IPS DF 19.7 (cell line): ENCODE measurements at regions not wholly inside any gene's neighbourhood (a gene's known extent, or its start where the extent isn't known, plus 50 kb on each side); places are given as distances from the start of the nearest gene placed in this dataset.
"Not testable (repeated sequence)": the region's sequence is repeated elsewhere in the genome, so short reads cannot be mapped to it uniquely, and the experiment has no call there.

ENCODE experiments used
- DNase-seq: peaks from one replicate; pipeline ENCODE4 v3.0.0-alpha.2; 2013; ENCODE audit warnings: low read depth, low spot score

DNA sequence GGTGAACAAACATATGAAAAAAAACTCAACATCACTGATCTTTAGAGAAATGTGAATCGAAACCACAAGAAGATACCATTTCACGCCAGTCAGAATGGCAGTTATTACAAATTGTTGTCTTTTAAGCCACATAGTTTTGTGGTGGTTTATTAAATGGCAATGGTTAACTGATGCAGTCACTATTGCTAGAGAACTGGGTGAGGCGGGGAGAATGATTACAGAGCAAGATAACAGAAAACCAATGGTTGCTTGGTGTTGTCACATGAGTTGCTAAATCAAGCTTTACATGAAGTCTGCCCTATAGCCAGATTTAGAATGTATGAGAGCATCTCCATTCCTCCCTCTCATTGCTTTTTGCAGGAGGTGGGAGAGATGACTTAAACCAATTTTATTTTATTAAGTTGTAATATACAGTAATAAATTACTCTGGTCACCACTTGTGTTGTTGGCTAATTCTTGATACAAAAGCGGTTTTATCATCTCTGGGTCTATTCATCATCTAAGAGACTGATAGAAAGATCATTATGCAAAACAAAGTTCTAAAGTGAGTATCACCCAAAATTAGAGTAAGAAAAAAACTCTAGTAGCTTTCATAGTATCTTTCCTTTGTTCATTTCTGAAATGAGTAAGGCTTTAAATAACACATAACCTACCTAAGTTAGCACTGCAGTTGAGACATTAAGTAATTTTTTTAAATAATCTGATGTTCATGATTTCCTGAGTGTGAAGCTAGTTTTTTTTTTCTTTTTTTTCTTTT is 859.5 kb downstream of the STIM2 start:
- DNase-seq = no peak

DNA sequence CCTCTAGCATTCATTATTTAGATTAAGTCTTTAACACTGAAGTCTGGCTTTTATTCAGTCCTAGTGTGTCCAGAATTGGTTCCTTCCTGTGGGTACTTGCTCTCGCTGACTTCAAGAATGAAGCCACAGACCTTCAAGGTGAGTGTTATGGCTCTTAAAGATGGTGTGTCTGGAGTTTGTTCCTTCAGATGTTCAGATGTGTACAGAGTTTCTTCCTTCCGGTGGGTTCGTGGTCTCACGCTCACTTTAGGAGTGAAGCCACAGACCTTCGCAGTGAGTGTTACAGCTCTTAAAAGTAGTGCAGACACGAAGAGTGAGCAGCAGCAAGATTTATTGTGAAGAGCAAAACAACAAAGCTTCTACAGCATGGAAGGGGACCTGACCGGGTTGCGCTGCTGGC is 860.6 kb downstream of the STIM2 start:
- no peak for DNase-seq

GRCh38 chr4:27728892-27729291 is 868.3 kb downstream of the STIM2 start:
- DNase-seq = no peak

DNA sequence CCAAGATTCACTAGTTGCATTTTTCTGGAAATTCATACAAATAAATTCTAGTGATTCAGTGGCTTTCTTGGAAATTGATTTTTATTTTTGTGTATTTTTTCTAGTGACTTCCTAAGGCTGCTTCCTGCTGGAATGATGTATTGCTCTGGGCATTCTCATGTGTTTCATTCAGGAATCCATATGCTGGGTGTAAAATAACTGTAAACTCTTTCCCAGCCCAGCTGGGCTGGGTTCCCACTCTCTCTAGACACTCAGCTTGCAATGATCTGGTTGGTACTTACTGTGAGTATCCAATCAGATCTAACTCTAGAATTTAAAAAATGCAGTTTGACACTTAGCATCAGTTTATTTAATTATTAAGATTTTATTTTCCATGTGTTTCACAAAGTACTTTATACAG is 882.2 kb downstream of the STIM2 start:
- DNase-seq = no peak

DNA sequence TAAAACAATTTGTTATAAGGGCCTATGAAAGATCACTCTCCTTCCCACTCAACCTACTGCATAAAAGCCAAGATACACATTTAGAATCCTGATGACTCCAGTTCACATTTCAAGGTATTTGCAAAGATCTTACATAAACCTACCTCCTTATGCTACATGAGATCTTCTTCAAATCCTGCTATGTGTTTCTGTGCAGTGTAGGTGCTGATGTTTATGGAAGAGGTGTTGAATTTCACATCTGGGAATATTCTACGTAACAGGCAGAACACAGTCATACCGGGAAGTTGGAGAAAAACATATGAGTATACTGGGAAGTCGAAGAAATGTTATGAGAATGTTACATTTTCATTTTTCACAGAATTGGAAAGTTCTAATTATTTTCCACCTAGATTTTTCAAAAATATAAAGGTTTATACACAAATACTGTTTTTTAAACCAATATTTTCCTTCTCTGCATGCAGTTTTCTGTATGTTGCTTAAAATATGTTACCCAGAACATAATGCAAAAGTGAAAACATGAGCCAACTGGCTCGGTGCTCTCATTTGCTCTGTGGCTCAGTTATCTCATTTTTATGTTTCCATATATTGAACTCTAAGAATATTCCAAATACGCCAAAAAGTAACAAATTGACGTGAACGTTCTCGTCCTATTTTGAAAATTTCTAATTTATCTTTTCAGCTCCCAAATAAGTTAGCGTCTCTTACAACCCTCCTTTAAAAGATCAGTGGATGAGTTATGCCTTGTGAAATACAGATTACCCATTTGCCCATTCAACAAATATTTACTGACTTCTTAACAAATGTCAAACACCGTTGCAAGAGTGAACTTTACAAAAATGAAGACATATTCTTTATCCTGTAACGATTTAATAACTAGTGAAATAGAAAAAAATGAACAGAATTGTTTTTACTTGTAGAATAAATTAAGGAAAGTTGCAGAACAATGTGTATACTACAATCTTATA is 899.3 kb downstream of the STIM2 start:
- DNase-seq = no peak

DNA sequence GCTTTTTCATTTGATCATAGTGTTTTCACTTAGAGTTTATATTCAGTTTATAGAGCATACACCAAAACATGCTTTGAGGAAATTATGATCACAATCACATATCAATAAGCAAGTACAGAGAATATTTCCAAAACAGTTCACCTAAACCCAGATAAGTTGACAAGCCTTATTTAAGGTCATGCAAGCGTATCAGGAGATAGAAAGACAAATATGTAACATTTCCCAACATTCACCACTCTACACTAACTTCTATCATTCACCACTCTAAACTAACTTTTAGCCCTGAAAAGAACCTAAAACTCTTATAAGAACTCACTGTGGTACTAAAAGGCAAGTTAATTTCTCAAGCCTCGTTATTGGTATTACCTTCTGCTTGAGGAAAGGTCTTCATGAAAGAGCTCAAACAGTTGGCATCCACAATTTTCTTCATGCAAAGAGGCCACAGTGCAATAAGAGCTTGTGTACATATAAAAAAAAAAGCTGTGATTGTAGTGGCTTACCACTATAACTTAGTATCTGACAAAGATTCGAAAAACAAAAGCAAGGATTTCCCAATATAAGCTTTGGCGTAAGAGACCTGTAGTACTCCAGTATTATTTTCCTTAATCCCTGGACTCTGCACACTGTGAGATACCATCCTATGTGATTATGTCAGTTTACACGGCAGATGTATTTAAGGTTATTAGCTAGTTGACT is 903.3 kb downstream of the STIM2 start:
- no peak for DNase-seq

- no peak for DNase-seq
Observed at GRCh38 chr4:27764526-27764837, 903.8 kb downstream of the STIM2 start.

DNA sequence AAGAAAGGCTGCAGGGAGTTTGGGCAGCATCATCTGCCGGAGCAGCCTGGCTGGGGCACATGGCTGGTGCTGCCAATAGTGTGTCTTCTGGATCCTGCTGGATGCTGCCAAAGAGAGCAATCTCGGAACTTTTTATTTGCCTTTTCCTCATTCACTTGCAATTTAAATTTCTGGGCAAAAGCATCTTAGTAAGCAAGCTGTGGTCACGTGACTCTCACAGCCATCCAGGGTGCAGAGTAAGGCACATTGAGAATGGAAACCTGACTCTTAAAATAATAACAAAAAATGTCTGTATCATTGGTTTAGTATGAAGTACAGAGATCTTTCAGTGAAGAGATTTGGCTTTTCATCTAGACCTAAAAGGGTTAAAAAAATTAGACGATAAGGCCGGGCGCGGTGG is 910.3 kb downstream of the STIM2 start:
- DNase-seq = no peak

- no peak for DNase-seq
Observed at GRCh38 chr4:27775156-27775555, 914.5 kb downstream of the STIM2 start.

DNA sequence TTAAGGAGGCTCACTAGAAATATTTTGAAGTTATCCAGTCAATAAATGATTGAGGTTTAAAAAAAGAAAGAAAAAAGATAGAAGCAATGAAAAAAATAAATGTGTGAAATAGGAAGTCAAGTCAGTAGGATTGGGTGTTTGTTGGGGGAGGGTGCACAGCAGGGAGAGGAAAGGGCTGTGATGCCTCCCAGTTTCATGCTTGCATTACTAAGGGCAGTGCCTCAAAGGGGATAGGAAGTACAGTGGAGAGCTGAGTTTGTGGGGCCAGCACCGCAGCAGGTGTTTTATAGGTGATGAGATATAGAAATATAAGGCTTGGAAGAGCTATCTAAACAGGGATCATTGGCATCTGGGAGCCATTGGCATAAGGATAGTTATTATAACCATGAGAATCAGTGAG is 919.2 kb downstream of the STIM2 start:
- no peak for DNase-seq

DNA sequence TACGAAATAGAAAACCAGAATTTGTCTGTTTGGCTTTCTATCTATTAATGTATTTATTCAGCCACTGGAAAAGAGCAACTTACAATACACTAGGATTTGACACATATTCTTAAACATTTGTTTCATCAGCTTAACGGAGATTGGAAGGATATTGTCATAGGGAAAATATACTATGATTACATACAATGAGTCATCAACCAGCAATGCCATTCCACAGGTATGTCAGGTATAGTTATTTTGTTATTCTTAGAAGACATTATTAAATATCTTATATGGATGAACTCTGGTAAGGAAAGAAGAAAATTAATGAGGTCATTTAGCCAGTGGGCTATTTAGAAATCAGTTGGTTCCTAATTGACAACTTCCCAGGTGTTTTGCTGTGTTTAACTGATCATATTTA is 926.6 kb downstream of the STIM2 start:
- DNase-seq = no peak

DNA sequence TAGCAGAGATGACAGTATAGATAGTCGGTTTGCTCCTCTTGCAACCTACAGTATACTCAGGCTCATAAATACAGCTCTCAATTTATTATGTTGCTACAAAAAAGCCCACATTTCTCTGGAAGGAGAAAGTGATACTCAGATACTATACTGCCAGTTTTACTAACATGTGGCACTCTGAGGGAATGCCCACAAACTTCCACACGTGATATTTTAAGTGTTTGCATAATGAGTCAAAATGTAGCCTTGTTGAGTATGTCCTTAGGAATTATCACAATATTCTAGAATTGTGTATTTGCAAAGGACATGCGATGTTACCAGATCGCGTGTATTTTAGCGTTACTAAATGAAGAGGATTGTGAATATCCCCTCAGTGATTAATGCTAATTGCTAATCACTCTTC is 929.1 kb downstream of the STIM2 start:
- no peak for DNase-seq

GRCh38 chr4:27790911-27791310 is 930.3 kb downstream of the STIM2 start:
- no peak for DNase-seq

DNA sequence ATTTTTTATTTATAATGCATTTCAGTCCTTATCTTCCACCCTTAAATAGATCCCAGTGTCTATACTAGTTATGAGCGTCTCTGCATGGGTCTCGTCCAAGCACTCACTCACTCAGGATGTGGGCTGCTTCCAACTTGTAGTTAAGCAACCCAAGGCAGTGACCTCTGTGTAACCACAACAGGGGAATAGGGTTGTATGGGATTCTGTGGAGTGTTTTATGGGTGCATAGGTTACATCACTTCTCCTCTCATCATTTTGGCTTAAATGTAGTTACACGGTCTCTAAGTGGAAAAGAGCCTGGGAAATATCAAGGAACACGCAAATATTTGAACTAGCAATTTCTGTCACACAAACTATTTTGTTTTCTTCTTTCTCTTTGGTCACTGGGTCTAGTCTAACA is 931.0 kb downstream of the STIM2 start:
- DNase-seq = no peak

GRCh38 chr4:27807207-27807606 is 946.6 kb downstream of the STIM2 start:
- no peak for DNase-seq

DNA sequence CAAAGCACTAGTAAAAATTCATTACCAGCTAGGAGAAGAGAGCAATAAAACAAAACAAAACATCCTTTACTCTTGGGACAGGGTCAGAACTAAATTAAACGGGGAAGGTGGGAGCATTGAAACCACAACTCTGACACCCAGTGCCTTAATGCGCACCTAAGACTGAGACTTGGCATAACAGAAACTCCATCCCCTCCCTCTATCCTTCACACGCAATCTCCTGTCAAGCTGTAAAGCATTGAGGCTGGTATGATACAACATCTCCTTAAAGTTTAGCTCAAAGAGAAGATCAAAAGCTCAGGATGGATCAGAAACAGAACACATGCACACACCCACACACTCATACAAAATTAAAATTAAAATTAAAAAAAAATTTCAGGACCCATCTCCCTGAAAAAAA is 951.3 kb downstream of the STIM2 start:
- DNase-seq = no peak

DNA sequence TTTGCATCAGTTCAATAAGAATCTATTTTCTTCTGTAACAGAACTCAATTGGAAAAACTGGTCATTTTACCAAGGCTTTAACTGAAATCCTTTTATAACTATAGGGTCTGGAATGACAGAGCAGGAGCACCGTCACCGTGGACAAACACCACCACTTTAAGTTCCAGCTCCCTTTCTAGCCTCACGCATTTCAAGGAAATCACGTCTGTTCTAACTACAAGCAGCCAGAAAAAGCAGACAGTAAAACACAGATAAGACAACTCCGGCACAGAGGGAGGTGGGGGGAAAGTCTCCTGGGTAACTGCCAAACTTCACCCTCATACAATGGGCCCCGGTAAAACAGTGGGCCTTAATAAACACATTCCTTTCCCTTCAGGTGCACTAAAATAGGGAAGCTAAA is 952.6 kb downstream of the STIM2 start:
- not testable (repeated sequence) for DNase-seq

DNA sequence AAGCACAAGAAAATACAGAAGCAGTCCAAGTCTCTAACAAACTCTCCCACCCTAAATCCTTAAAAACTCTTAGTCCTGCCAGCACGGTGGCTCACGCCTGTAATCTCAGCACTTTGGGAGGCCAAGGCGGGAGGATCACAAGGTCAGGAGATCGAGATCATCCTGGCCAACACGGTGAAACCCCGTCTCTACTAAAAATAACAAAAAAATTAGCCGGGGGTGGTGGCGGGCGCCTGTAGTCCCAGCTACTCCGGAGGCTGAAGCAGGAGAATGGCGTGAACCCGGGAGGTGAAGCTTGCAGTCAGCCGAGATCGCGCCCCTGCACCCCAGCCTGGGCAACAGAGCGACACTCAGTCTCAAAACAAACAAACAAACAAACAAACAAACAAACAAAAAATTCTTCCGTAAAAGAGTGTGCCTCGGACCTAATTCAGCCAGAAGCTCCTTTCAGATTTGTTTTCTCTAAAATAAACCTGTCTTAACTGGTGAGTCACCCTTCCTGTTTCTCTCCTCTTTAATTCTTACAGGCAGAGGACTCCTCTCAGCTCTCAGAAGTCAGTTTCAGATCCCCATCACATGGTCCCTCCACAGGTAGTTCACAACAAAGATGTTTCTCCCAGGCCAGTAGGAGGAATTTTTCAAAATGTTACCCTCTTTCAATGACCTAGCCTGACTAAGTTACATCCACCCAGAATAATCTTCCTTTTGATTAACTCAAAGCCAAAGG is 953.2 kb downstream of the STIM2 start:
- not testable (repeated sequence) for DNase-seq

DNA sequence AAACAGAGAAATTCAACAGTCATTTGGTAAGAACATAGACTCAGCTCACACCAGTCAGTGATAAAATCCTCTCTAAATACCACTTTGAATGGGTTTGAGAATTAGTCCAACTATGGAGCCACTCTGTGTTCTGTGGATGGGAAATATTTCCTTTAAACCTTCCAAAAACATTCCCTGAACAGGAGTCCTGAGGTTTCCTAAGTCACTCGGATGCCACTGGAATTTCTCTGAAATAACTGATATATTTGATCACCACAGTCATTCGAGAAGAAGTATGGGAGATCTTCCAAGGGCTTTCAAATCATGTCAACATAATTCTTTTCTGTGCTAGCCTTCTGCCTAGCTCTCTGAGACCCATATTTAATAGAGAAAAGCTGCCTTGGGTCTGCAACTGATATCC is 958.6 kb downstream of the STIM2 start:
- no peak for DNase-seq

- DNase-seq = peak; percentile 2
Observed at GRCh38 chr4:27828843-27829242, 968.2 kb downstream of the STIM2 start.

DNA sequence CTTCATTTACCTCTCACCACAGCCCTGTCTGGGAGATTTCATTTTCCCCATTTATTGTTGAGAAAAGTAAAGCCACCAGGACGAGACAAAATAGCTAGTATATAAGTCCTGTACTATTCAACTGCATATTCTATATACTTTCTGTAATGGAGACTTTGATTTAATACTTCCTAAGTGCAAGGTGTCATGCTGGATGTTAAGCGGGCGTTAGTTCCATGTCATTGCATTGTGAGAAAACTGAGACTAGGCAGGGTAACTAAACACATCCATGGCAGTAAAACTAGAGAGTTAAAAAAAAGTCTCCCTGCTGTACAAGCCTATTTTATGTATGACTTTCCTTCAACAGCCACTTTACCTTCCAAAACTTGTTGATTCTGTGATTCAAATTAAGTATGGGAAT is 969.6 kb downstream of the STIM2 start:
- no peak for DNase-seq

GRCh38 chr4:27835851-27836250 is 975.2 kb downstream of the STIM2 start:
- no peak for DNase-seq
